ENCODE measurements at regions not wholly inside any gene's neighbourhood (a gene's known extent, or its start where the extent isn't known, plus 50 kb on each side); places are given as distances from the start of the nearest gene placed in this dataset.

DNA sequence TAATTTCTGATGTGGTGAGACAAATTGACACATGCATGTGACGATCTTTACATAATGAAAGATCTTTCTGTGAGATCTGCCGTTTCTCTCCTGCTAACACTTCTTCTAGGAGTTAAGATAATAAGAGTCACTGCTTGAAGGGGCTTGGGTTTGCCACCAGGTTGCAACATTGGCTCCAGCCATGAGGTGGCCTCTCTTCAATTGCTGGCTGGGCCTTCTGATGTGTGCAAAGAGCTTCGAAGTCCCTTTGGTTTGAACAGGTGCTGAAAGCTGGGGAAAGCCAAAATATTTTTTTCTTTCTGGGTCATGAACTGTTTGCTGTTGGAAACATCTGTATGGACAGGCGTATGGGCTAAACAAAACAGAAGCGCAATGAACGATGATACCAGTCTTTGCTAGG, 204.1 kb upstream of the SALL1 start:
- no peak for DNase-seq

- no peak for DNase-seq
Observed at GRCh38 chr16:51353055-51353454, 202.0 kb upstream of the SALL1 start.

DNA sequence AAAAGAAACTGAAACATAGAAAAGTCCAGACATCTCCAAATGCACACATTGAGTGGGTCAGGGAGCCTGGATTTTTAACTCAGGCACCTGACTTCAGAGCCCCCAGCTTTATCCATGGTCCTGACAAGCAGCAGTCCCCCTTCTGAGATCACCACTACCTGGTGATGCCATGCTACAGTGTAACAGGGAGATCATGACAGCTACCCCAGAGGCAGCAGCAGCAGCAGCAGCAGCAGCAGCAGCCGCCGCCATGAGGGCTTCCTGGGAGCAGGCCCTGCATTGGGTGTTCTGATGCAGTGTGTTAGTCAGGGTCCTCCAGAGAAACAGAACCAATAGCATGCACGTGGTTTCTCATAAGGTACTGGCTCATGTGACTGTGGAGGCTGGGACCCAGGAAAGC, 198.6 kb upstream of the SALL1 start:
- DNase-seq = no peak

- DNase-seq = no peak
Observed at GRCh38 chr16:51343411-51343810, 192.3 kb upstream of the SALL1 start.

DNA sequence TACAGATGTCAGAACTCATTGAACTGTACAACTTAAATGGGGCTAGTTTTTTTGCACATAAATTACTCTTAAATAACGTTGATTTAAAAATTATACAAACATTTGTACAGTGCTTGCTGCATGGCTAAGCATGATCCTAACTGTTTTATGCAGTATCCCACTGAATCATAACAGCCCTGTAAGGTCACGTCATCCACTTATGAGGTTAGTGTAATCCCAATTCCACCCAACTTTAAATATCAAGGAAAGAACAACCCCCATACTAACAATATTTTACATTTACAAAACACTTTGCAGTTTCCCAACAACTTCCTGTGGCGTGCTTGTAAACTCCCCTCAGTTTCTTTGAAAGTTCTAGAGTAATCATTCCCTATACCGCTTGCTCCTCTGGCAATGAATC, 190.1 kb upstream of the SALL1 start:
- no peak for DNase-seq

DNA sequence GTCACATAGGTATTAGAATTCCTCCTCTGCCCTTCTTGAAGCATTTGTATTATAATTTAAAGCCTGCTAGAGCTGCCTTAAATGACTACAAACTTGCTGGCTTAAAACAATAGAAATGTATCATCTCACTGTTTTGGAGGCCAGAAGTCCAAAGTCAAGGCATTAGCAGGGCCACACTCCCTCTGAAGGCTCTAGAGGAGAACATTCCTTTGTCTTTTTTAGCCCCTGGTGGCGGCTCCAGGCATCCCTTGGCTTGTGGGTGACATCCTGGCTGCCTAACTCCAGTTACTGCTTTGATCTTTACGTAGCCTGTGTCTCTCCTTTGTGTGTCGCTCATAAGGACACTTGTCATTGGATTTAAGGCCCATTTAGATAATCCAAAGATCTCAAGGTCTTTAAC, 186.6 kb upstream of the SALL1 start:
- no peak for DNase-seq

DNA sequence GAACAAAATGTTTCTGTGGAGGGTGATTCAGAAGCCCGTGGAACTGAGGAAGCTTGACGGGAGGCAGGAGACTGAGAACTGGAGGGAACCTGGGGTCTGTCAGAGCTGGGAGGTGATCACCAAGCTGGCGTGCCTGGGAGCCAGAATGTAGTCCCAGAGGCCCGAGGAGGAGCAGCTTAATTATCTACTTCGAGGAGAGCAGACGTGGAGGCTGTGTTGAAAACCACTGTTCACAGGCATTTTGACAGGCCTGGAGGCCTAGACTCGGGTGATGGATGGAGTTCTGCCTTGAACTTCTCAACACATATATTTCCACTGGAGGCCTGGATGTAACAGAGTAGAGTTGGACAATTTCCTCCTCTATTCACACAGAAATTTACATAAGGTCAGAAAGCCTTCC, 177.7 kb upstream of the SALL1 start:
- DNase-seq = no peak

- DNase-seq = no peak
Observed at GRCh38 chr16:51327001-51327400, 175.9 kb upstream of the SALL1 start.

DNA sequence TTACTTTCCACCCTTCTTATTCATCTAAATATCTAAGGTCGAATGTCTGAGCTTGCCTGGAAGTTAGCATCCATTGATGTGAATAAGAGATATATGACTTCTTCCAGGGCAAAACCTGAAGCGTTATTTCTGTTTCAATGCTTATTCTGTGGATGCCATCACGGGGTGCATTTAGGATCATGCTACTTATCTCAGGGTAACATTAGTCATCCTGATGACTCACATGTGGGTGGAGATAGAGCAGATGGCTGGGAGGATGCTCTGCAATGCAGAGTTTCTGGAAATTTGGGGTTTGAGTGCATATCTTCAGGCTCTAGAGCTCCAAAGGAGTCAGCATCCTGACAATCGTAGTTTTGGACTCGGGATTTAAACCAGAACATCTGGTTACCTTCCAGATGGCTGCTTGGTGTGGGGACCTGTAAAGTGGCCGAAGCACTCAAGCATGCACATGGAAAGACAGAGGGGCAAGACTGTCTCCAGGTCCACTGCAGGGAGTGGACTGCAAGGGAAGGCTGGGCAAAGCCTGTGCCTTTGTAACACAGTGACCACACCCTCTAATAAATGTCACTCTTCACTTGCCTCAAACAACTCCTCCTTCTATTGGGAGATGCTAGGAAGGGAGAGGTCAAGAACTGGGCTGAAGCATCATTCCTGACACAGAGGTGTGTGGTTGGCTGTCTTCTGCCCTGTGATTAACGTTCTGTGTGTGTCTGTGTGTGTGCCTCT, 175.2 kb upstream of the SALL1 start:
- DNase-seq = no peak

- DNase-seq = no peak
Observed at GRCh38 chr16:51321251-51321650, 170.2 kb upstream of the SALL1 start.

DNA sequence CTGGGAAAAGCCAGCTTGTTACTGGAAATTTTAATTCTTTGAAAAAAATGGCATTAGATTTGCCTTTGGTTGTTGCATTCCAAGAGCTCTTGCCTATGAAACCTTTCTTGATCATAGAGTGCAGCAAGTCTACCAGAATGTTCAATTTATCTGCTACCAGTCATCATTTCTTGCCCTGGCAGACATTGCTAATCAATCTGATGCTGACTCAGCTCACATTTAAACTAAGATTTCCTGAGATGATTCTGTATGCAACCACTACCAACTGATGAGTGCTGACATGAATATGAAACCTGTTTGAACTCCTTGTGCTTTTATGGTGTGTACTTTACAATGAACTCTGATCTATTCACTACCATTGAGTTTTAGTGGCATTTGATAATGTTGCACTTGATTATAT, 166.5 kb upstream of the SALL1 start:
- DNase-seq = no peak

- DNase-seq = no peak
Observed at GRCh38 chr16:51313198-51313597, 162.1 kb upstream of the SALL1 start.

- DNase-seq = no peak
Observed at GRCh38 chr16:51312363-51313150, 161.5 kb upstream of the SALL1 start.

- no peak for DNase-seq
Observed at GRCh38 chr16:51310159-51310558, 159.1 kb upstream of the SALL1 start.

DNA sequence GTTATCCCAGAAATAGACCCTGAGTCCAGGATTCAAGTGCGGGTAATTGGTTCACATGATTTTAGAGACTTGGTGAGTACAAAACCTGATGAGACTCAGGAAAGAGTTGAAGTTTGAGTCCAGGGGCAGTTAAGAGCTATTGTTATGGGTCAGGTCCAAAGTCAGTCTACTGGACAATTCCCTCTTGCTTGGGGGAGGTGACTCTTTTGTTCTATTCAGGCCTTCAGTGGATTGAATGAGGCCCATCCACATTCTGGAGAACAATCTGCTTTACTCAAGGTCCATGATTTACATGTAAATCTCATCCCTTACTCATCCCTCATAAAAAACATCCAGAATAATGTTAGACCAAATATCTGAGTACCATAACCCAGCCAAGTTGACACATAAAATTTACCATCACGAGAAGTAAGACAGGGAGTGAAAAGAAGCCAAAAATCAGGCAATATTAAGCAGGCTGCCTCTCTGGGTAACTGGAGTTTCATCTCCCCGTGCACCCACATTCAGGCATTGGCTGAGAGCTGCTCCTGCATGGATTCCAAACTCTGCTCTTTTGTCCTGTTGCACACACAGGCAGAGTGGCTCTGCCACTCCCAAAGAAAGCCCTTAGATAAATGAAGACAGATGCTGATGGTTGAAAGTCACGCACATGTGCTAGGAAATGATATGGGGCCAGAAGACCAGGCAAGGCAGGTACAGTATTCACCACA, 156.0 kb upstream of the SALL1 start:
- DNase-seq = no peak

DNA sequence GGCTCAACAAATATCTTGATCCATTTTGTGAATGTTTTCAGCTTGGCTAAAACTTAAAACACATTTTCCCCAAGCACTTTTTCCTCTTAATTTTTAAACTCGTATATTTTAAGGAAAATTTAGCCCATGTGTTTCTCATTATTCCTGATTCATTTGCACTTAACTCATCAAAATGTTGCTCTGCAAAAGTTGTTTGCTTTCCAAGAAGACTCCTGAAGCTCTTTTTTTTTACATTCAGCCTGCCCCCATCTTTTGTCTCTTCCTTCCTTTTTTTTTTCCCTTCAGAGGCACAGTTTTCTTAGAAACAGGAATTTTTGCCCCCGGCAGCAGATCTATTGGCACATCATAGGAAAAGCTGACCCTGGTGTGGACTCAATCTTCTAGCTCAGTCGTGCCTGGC, 155.0 kb upstream of the SALL1 start:
- no peak for DNase-seq

DNA sequence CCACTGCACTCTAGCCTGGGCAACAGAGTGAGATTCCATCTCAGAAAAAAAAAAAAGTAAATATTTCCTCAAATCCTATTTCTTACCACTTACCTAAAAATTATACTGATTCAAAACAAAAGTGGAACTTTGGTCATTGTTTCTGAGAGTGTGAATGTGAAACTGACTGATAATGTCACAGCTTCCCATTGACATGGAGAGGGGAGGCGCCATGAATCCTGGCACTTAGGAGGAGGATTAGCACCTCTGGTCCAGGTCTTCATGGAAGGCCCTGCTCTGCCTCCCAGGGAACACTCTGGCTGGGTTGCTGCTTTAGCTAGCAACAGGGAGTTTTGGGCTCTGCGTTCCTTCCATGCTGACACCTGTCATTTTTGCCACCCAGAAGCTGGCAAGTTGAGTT, 154.3 kb upstream of the SALL1 start:
- no peak for DNase-seq

DNA sequence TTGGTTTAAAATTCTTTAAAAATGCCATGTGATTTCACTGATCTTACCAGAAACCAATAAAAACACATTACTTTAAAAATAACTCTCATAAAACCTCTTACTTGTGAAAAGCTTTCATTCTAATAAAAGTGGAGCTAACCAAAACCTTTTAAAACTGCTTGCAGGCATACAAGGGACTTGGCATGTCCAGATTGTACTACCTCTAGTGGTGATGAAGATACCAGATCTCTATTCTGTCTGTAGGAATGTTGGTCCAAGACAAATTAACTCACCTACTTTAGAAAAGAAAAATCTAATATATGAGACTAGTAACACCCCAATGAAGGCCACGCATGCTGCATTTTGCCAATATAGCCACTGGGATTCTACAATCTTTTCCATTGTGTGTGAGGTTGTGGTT, 151.0 kb upstream of the SALL1 start:
- DNase-seq = no peak

DNA sequence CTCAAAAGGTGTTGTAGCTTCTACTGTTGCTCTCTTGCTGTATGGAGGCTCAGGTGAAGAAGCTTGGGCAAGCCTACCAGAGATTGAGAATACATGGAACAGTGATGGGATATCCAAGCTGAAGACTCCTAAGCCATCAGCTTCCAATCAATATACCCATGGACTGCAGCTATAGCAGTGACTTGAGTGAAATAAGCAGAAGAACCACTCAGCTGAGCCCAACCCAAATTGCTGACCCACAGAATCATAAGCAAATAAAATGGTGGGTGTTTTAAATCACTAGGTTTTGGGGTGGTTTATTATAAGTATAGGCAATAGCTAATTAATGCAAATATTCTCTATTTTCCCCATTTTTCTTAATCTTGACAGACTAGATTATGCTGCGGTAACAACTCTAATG, 147.7 kb upstream of the SALL1 start:
- no peak for DNase-seq

DNA sequence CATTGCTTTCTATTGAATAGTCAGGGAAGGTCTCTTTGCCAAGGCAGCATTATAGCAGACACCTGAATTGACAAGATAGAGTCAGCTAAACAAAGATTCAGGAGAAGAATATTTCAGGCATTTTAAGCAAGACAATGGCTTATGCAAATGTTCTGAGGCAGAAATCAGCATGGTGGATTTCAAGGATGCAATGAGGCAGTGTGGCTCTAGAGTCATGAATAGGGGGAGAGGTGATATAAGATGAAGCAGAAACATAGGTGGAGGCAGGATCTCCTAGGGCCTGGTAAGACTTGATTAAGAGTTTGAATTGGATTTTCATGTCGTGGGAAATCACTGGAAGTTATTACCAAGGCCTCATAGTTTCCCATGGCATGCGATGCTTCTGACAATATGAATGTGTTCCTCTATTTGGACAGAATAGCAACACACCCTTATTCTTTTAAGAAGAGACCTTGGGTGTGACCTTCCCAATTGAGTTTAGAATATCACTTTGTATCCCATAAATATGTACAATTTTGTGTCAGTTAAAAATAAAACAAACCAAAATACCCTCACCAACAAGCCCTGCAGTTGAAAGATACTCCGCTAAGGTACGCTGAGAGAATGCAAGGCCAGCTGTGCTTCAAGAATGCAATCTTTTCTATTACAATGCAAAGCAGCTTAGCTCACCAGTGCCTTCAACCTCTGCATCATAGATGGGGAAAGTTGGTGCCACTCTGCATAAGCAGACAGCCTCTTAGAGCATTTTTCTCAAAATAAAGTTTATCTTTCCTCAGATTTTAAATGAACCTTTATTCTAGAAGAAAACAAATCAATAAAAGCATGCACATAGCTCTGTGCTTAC, 139.6 kb upstream of the SALL1 start:
- DNase-seq = no peak

GRCh38 chr16:51289336-51289735, 138.3 kb upstream of the SALL1 start:
- no peak for DNase-seq

DNA sequence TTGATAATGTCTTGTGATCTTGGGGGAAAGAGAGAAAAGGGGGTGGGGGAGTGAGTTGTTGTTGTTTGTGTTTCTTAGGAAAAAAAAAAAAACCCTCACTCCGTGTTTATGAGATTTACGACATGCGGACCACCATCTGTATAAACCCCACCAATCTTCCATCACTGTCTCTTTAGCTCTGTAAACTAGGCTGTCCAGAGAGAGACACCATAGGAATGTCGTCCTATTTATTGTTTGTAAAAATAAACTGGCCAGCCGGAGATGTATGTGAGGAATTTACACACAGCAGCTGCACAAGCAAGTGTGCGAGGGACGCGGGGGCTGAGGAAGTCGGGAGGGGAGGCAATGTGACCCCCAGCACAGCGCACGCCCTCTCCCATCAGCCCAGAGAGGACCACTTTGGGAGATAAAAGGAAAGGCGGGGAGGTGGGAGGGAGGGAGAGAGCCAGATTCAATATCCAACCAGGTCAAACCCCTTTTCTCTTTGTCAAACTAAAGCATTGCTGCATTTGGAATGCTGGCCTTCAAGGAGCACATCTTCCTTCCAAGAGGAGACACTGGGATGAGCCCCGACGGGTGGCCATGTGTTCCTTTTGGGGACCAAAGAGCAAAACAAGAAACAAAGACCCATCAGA, 136.2 kb upstream of the SALL1 start:
- no peak for DNase-seq

GRCh38 chr16:51286272-51286671, 135.2 kb upstream of the SALL1 start:
- DNase-seq = no peak

All from left hindlimb (tissue), 1 donor.